ENCODE measurements at regions not wholly inside any gene's neighbourhood (a gene's known extent, or its start where the extent isn't known, plus 50 kb on each side); places are given as distances from the start of the nearest gene placed in this dataset.

- no peak for TF ChIP-seq CTCF (IDR thresholded peaks at IDR 0.05; ENCODE audit: insufficient read depth, low read depth, low read length)
- TF ChIP-seq EZH2 (IDR thresholded peaks at IDR 0.05; ENCODE audit: insufficient read depth, low read length): no peak
Measured at GRCh38 chr6:74114428-74114827, 418.4 kb downstream of the CD109 start.

All from astrocyte (in vitro differentiated cells and primary cell).